ENCODE measurements at regions not wholly inside any gene's neighbourhood (a gene's known extent, or its start where the extent isn't known, plus 50 kb on each side); places are given as distances from the start of the nearest gene placed in this dataset.

- Histone ChIP-seq H3K36me3 (ENCODE audit: low read length) (no peaks in the 10 kb centered on the region), H3K9ac (ENCODE audit: low read length) (no peak overlapping the region), H3K79me2 (ENCODE audit: insufficient read depth, low read length) (no peaks in the 10 kb centered on the region), H3K4me2 (ENCODE audit: low read depth, low read length, poor library complexity, severe bottlenecking) (no peak overlapping the region), H3K9me2 (replicated peaks; ENCODE audit: insufficient read depth, low read length) (no peaks in the 10 kb centered on the region), H3K27ac (ENCODE audit: low read depth, low read length) (no peak overlapping the region), H3F3A (ENCODE audit: insufficient read depth) (no peaks in the 10 kb centered on the region), H3K27me3 (ENCODE audit: low read length) (no peaks in the 10 kb centered on the region), H4K20me1 (ENCODE audit: low read depth, low read length) (no peaks in the 10 kb centered on the region), H3K9me3 (ENCODE audit: insufficient read depth, low read length) (no peaks in the 10 kb centered on the region), H3K4me3 (ENCODE audit: insufficient read depth, low read length, poor library complexity, severe bottlenecking) (no peak overlapping the region), H2AFZ (ENCODE audit: low read depth, low read length, severe bottlenecking) (no peak overlapping the region)
- TF ChIP-seq CTCF (IDR thresholded peaks at IDR 0.05; ENCODE audit: insufficient read depth, low read length, poor library complexity, severe bottlenecking), result no peak
- no peak for TF ChIP-seq EZH2phosphoT487 (conservative IDR thresholded peaks at IDR 0.05; ENCODE audit: low read length)
These were observed 473.8 kb upstream of the PTCHD4 start for GRCh38 chr6:48584846-48585245.

DNA sequence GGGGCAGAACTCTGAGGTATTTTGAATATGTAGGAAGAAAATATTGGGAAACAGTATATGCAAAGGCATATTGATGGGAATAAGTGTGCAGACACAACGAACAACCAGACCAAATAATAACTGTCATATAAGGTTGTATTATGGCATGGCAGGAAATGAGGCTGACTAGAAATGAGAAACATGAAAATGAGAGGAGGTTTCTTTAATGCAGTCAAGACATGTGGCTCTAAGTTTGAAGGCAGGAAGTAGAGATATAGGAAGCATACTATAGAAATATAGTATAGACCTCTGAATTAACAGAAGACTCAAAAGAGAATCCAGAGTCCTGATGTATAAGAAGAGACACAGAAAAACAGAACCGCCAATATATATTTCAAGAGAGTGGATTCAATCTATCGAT, 459.7 kb upstream of the PTCHD4 start:
- H3K9ac ChIP-seq (ENCODE audit: low read length), result no peak overlapping the region
- H3K4me2 ChIP-seq (ENCODE audit: low read depth, low read length, poor library complexity, severe bottlenecking), result no peak overlapping the region
- no peak overlapping the region for H3K27ac ChIP-seq (ENCODE audit: low read depth, low read length)
- TF ChIP-seq CTCF (IDR thresholded peaks at IDR 0.05; ENCODE audit: insufficient read depth, low read length, poor library complexity, severe bottlenecking) (no peak), EZH2phosphoT487 (conservative IDR thresholded peaks at IDR 0.05; ENCODE audit: low read length) (no peak)
- H3K4me3 ChIP-seq (ENCODE audit: insufficient read depth, low read length, poor library complexity, severe bottlenecking), result no peak overlapping the region
- no peaks in the 10 kb centered on the region; the same call in 1 of the 2 replicates for H3K9me2 ChIP-seq (replicated peaks; ENCODE audit: insufficient read depth, low read length)
- no peaks in the 10 kb centered on the region for H3K9me3 ChIP-seq (ENCODE audit: insufficient read depth, low read length)
- H3K27me3 ChIP-seq (ENCODE audit: low read length), result no peaks in the 10 kb centered on the region
- no peaks in the 10 kb centered on the region for H3K36me3 ChIP-seq (ENCODE audit: low read length)
- no peaks in the 10 kb centered on the region for H3F3A ChIP-seq (ENCODE audit: insufficient read depth)
- H2AFZ ChIP-seq (ENCODE audit: low read depth, low read length, severe bottlenecking), result no peak overlapping the region
- no peaks in the 10 kb centered on the region for H3K79me2 ChIP-seq (ENCODE audit: insufficient read depth, low read length)
- no peaks in the 10 kb centered on the region for H4K20me1 ChIP-seq (ENCODE audit: low read depth, low read length)

GRCh38 chr6:48568856-48569255, 457.9 kb upstream of the PTCHD4 start:
- H4K20me1 ChIP-seq (ENCODE audit: low read depth, low read length), result no peaks in the 10 kb centered on the region
- no peaks in the 10 kb centered on the region for H3K9me3 ChIP-seq (ENCODE audit: insufficient read depth, low read length)
- no peaks in the 10 kb centered on the region for H3K36me3 ChIP-seq (ENCODE audit: low read length)
- H3F3A ChIP-seq (ENCODE audit: insufficient read depth), result no peaks in the 10 kb centered on the region
- H3K4me3 ChIP-seq (ENCODE audit: insufficient read depth, low read length, poor library complexity, severe bottlenecking), result no peak overlapping the region
- TF ChIP-seq EZH2phosphoT487 (conservative IDR thresholded peaks at IDR 0.05; ENCODE audit: low read length) (no peak), CTCF (IDR thresholded peaks at IDR 0.05; ENCODE audit: insufficient read depth, low read length, poor library complexity, severe bottlenecking) (no peak)
- no peak overlapping the region for H3K4me2 ChIP-seq (ENCODE audit: low read depth, low read length, poor library complexity, severe bottlenecking)
- H3K79me2 ChIP-seq (ENCODE audit: insufficient read depth, low read length), result no peaks in the 10 kb centered on the region
- no peaks in the 10 kb centered on the region; the same call in 1 of the 2 replicates for H3K9me2 ChIP-seq (replicated peaks; ENCODE audit: insufficient read depth, low read length)
- H3K9ac ChIP-seq (ENCODE audit: low read length), result no peak overlapping the region
- no peak overlapping the region for H3K27ac ChIP-seq (ENCODE audit: low read depth, low read length)
- no peaks in the 10 kb centered on the region for H3K27me3 ChIP-seq (ENCODE audit: low read length)
- H2AFZ ChIP-seq (ENCODE audit: low read depth, low read length, severe bottlenecking), result no peak overlapping the region
